ENCODE measurements at regions not wholly inside any gene's neighbourhood (a gene's known extent, or its start where the extent isn't known, plus 50 kb on each side); places are given as distances from the start of the nearest gene placed in this dataset.
"Not testable (repeated sequence)": the region's sequence is repeated elsewhere in the genome, so short reads cannot be mapped to it uniquely, and the experiment has no call there.

DNA sequence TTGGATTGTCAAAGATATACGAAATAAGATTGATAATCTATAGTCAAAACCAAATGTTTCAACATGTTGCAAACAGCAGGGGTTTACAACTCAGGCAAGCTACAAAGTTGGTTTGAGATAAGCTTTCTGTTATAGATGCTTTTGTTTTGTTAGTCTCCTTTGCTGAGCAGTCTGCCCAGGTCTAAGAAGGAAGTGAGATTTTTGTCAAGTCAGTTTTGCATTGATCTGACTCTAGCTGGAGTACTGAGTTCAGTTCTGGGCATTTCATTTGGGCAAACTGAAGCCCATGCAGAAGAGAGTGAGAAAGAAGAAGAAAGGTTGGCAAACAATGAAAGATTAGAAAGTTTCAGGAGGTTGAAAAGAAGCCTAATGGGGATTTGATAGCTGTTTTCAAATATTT, 983.0 kb upstream of the SLC39A10 start:
- DNase-seq, result no peak
- POLR2A ChIA-PET (ENCODE audit: unreplicated experiment), result interaction anchor here (0.6 kb wide), 1 partner anchor 599 kb away, joined by 3 read pairs; no protein-coding TSS in a partner anchor
- Histone ChIP-seq H3K36me3 (ENCODE audit: low read depth, low read length) (no peaks in the 10 kb centered on the region), H4K20me1 (ENCODE audit: low read length) (no peaks in the 10 kb centered on the region), H3K27ac (ENCODE audit: low read length) (no peak overlapping the region), H3F3A (ENCODE audit: low read length, unreplicated experiment) (no peaks in the 10 kb centered on the region), H3K9ac (ENCODE audit: low read length) (no peak overlapping the region), H3K4me3 (ENCODE audit: low read length) (no peak overlapping the region), H3K9me2 (replicated peaks; ENCODE audit: low read length) (no peaks in the 10 kb centered on the region), H3K4me2 (ENCODE audit: low read length) (no peak overlapping the region), H3K27me3 (ENCODE audit: low read length) (no peaks in the 10 kb centered on the region), H3K9me3 (ENCODE audit: low read length) (no peaks in the 10 kb centered on the region), H2AFZ (ENCODE audit: low read length) (no peak overlapping the region), H3K79me2 (ENCODE audit: low read length) (no peaks in the 10 kb centered on the region), H3K4me1 (ENCODE audit: insufficient read depth, low read length) (no peaks in the 10 kb centered on the region)
- no TSS peak for BruUV-seq (replicated peaks)
- intact Hi-C loops (cut with micrococcal nuclease), result no loop called here
- CTCF ChIA-PET, result interaction anchor here (0.6 kb wide), 1 partner anchor 127 kb away, joined by 7 read pairs; no protein-coding TSS in a partner anchor
- no peak for ATAC-seq
- TF ChIP-seq EZH2phosphoT487 (IDR thresholded peaks at IDR 0.05; ENCODE audit: borderline replicate concordance, low read length), result no peak
- TF ChIP-seq EZH2 (IDR thresholded peaks at IDR 0.05; ENCODE audit: low read length, unreplicated experiment), result no peak
- no peak for TF ChIP-seq CTCF (conservative IDR thresholded peaks at IDR 0.05; ENCODE audit: low read depth, low read length)

GRCh38 chr2:194672994-194673393, 984.0 kb upstream of the SLC39A10 start:
- no peaks in the 10 kb centered on the region for H3K79me2 ChIP-seq (ENCODE audit: low read length)
- ATAC-seq, result peak; percentile 82
- intact Hi-C loops (cut with micrococcal nuclease), result no loop called here
- no peaks in the 10 kb centered on the region for H3K9me3 ChIP-seq (ENCODE audit: low read length)
- no peaks in the 10 kb centered on the region for H3K4me1 ChIP-seq (ENCODE audit: insufficient read depth, low read length)
- peak; percentile 62 for DNase-seq
- H3K9ac ChIP-seq (ENCODE audit: low read length), result no peak overlapping the region
- no peaks in the 10 kb centered on the region for H4K20me1 ChIP-seq (ENCODE audit: low read length)
- ChIA-PET POLR2A (ENCODE audit: unreplicated experiment) (no interaction called here), CTCF (no interaction called here)
- H2AFZ ChIP-seq (ENCODE audit: low read length), result no peak overlapping the region
- H3K4me3 ChIP-seq (ENCODE audit: low read length), result no peak overlapping the region
- BruUV-seq (replicated peaks), result no TSS peak
- H3K27ac ChIP-seq (ENCODE audit: low read length), result no peak overlapping the region
- H3K36me3 ChIP-seq (ENCODE audit: low read depth, low read length), result no peaks in the 10 kb centered on the region
- H3K9me2 ChIP-seq (replicated peaks; ENCODE audit: low read length), result no peaks in the 10 kb centered on the region
- no peaks in the 10 kb centered on the region for H3K27me3 ChIP-seq (ENCODE audit: low read length)
- TF ChIP-seq EZH2phosphoT487 (IDR thresholded peaks at IDR 0.05; ENCODE audit: borderline replicate concordance, low read length) (no peak), EZH2 (IDR thresholded peaks at IDR 0.05; ENCODE audit: low read length, unreplicated experiment) (no peak), CTCF (conservative IDR thresholded peaks at IDR 0.05; ENCODE audit: low read depth, low read length) (no peak)
- H3K4me2 ChIP-seq (ENCODE audit: low read length), result no peak overlapping the region
- H3F3A ChIP-seq (ENCODE audit: low read length, unreplicated experiment), result no peaks in the 10 kb centered on the region

DNA sequence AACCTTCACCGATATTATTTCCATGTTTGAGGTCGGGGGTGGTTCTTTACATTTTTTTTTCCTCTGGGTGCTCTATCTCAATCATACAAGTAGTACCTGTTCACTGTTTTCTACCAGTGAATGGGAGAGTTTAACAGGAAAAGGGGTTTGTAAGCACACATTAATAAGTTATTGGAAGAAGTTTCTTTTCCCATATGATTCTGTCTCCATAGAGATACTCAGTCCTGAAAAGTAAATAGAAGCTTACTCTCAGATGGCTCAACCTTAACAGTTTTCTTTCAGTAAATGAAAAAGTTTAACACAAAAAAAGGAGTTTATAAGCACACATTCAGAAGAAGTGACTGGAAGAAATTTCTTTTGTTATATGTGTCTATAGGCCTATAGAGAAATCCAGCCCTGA, 995.6 kb upstream of the SLC39A10 start:
- Histone ChIP-seq H3K4me3 (ENCODE audit: low read length) (no peak overlapping the region), H3K79me2 (ENCODE audit: low read length) (no peaks in the 10 kb centered on the region), H3K9me3 (ENCODE audit: low read length) (no peaks in the 10 kb centered on the region), H3K9me2 (replicated peaks; ENCODE audit: low read length) (no peaks in the 10 kb centered on the region), H3K4me1 (ENCODE audit: insufficient read depth, low read length) (no peaks in the 10 kb centered on the region), H3K27ac (ENCODE audit: low read length) (no peak overlapping the region), H4K20me1 (ENCODE audit: low read length) (no peaks in the 10 kb centered on the region), H3F3A (ENCODE audit: low read length, unreplicated experiment) (no peaks in the 10 kb centered on the region), H3K4me2 (ENCODE audit: low read length) (no peak overlapping the region), H3K36me3 (ENCODE audit: low read depth, low read length) (no peaks in the 10 kb centered on the region), H2AFZ (ENCODE audit: low read length) (no peak overlapping the region), H3K27me3 (ENCODE audit: low read length) (no peaks in the 10 kb centered on the region), H3K9ac (ENCODE audit: low read length) (no peak overlapping the region)
- no TSS peak for BruUV-seq (replicated peaks)
- no peak for DNase-seq
- POLR2A ChIA-PET (ENCODE audit: unreplicated experiment), result no interaction called here
- CTCF ChIA-PET, result no interaction called here
- no peak for ATAC-seq
- no peak for TF ChIP-seq EZH2phosphoT487 (IDR thresholded peaks at IDR 0.05; ENCODE audit: borderline replicate concordance, low read length)
- TF ChIP-seq EZH2 (IDR thresholded peaks at IDR 0.05; ENCODE audit: low read length, unreplicated experiment), result no peak
- no peak for TF ChIP-seq CTCF (conservative IDR thresholded peaks at IDR 0.05; ENCODE audit: low read depth, low read length)
- intact Hi-C loops (cut with micrococcal nuclease), result no loop called here

DNA sequence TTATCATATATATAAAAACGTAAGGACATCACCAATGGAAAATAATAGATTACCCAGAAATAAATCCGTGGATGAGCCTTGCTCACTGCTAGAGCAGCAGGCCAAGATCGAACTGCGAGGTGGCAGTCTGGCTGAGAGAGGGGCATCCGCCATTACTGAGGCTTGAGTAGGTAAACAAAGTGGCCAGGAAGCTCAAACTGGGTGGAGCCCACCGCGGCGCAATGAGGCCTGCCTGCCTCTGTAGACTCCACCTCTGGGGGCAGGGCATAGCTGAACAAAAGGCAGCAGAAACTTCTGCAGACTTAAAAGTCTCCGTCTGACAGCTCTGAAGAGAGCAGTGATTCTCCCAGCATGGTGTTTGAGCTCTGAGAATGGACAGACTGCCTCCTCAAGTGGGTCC, 1018.0 kb upstream of the SLC39A10 start:
- H3K27ac ChIP-seq (ENCODE audit: low read length); BruUV-seq (replicated peaks); ATAC-seq; POLR2A ChIA-PET (ENCODE audit: unreplicated experiment); intact Hi-C loops (cut with micrococcal nuclease); CTCF ChIA-PET; H3K4me2 ChIP-seq (ENCODE audit: low read length); H3K79me2 ChIP-seq (ENCODE audit: low read length); H3K36me3 ChIP-seq (ENCODE audit: low read depth, low read length); H4K20me1 ChIP-seq (ENCODE audit: low read length); H3K9ac ChIP-seq (ENCODE audit: low read length); H3F3A ChIP-seq (ENCODE audit: low read length, unreplicated experiment); H3K4me3 ChIP-seq (ENCODE audit: low read length); H3K9me3 ChIP-seq (ENCODE audit: low read length); H3K9me2 ChIP-seq (replicated peaks; ENCODE audit: low read length); H3K4me1 ChIP-seq (ENCODE audit: insufficient read depth, low read length); H2AFZ ChIP-seq (ENCODE audit: low read length); H3K27me3 ChIP-seq (ENCODE audit: low read length); DNase-seq: not testable (repeated sequence)
